Amniotic stem cell (primary cell): ENCODE measurements at regions not wholly inside any gene's neighbourhood (a gene's known extent, or its start where the extent isn't known, plus 50 kb on each side); places are given as distances from the start of the nearest gene placed in this dataset.

ENCODE experiments used
- DNase-seq: peaks from one replicate; lab custom pipeline; 2025; lab: John Stamatoyannopoulos, UW

- DNase-seq, result no peak
Observed at GRCh38 chr10:21207852-21208646, 310.9 kb upstream of the NEBL start.

GRCh38 chr10:21205328-21205727 is 308.2 kb upstream of the NEBL start:
- DNase-seq, result no peak

GRCh38 chr10:21203473-21204107 is 306.5 kb upstream of the NEBL start:
- DNase-seq, result no peak

- DNase-seq, result no peak
Observed at GRCh38 chr10:21202776-21203462, 305.8 kb upstream of the NEBL start.

GRCh38 chr10:21199501-21199900 is 302.4 kb upstream of the NEBL start:
- no peak for DNase-seq

- DNase-seq, result no peak
Observed at GRCh38 chr10:21197838-21198237, 300.7 kb upstream of the NEBL start.

- no peak for DNase-seq
Observed at GRCh38 chr10:21196822-21197395, 299.8 kb upstream of the NEBL start.

- DNase-seq, result no peak
Observed at GRCh38 chr10:21195252-21195651, 298.1 kb upstream of the NEBL start.

GRCh38 chr10:21194510-21194993 is 297.4 kb upstream of the NEBL start:
- no peak for DNase-seq

- DNase-seq, result no peak
Observed at GRCh38 chr10:21193196-21193595, 296.1 kb upstream of the NEBL start.

GRCh38 chr10:21191512-21191911 is 294.4 kb upstream of the NEBL start:
- DNase-seq, result no peak

GRCh38 chr10:21184984-21185383 is 287.9 kb upstream of the NEBL start:
- no peak for DNase-seq

GRCh38 chr10:21184216-21184615 is 287.1 kb upstream of the NEBL start:
- DNase-seq, result no peak

- no peak for DNase-seq
Observed at GRCh38 chr10:21183025-21183424, 285.9 kb upstream of the NEBL start.

GRCh38 chr10:21181451-21181850 is 284.3 kb upstream of the NEBL start:
- DNase-seq, result no peak

GRCh38 chr10:21180604-21181003 is 283.5 kb upstream of the NEBL start:
- DNase-seq, result no peak

- no peak for DNase-seq
Observed at GRCh38 chr10:21176934-21177480, 279.9 kb upstream of the NEBL start.

GRCh38 chr10:21175797-21176196 is 278.7 kb upstream of the NEBL start:
- DNase-seq, result no peak

GRCh38 chr10:21174715-21175495 is 277.8 kb upstream of the NEBL start:
- DNase-seq, result no peak

GRCh38 chr10:21173802-21174714 is 276.9 kb upstream of the NEBL start:
- DNase-seq, result no peak
